Esophagus squamous epithelium (tissue), 5 donors: ENCODE measurements at regions not wholly inside any gene's neighbourhood (a gene's known extent, or its start where the extent isn't known, plus 50 kb on each side); places are given as distances from the start of the nearest gene placed in this dataset.

Experiments used
- DNase-seq: peaks from one replicate; lab custom pipeline; 2025; lab: John Stamatoyannopoulos, UW
- H3K27ac ChIP-seq, 4 donors: fragments of 200-600 bp; sonication (generic); one replicate each; pipeline ENCODE4 v1.5.1; 2016 to 2019; ENCODE audit warnings: mild to moderate bottlenecking in 1 of 4
- H3K27me3 ChIP-seq, 4 donors: fragments of 200-600 bp; sonication (generic); 1 replicate in 3 of 4; 2 replicates in 1 of 4; pipeline versions ENCODE4 v1.5.1 to v1.6.0; 2017 to 2021; ENCODE audit warnings: antibody characterized with exemption in 1 of 4
- H3K36me3 ChIP-seq, 3 donors: fragments of 200-600 bp; sonication (generic); one replicate each; pipeline ENCODE4 v1.5.1; 2016 to 2019
- H3K4me1 ChIP-seq, 3 donors: fragments of 200-600 bp; sonication (generic); one replicate each; pipeline ENCODE4 v1.5.1; 2017 to 2019
- H3K4me3 ChIP-seq, 4 donors: fragments of 200-600 bp; sonication (generic); 1 replicate in 3 of 4; 2 replicates in 1 of 4; pipeline ENCODE4 v1.5.1; 2016 to 2019; ENCODE audit warnings: mild to moderate bottlenecking in 2 of 4, moderate library complexity in 1 of 4
- H3K9me3 ChIP-seq, 3 donors: fragments of 200-600 bp; sonication (generic); one replicate each; pipeline ENCODE4 v1.5.1; 2016 to 2019
- POLR2A ChIP-seq, 4 donors: fragments of 450-650 bp; IDR thresholded peaks; one replicate each; pipeline ENCODE4 v1.6.1; 2017; ENCODE audit warnings: antibody characterized with exemption in 4 of 4, mild to moderate bottlenecking in 4 of 4, moderate library complexity in 3 of 4
- whole genome bisulfite sequencing, 2 donors: methylation state at CpG; one replicate each; pipeline ENCODE4 v1.1.5; 2018; 5-methylcytosine and 5-hydroxymethylcytosine counted together
- intact Hi-C: fragments of 100-400 bp; cut with DNase I; formaldehyde crosslinking; loops from one replicate; pipeline ENCODE4 v1.15.0; 2022
- TF ChIP-seq, protein P1 (sequence below), 6 experiments: fragments of 450-650 bp in 4 of 6; fragments of 200-600 bp in 2 of 6; sonication (generic) in 2 of 6; IDR thresholded peaks; one replicate each; pipeline ENCODE4 v1.5.1; 2016 to 2019; ENCODE audit warnings: antibody characterized with exemption in 6 of 6, mild to moderate bottlenecking in 4 of 6, moderate library complexity in 4 of 6
- donor health status: DM: yes; HTN: yes; CAD: no.

DNA sequence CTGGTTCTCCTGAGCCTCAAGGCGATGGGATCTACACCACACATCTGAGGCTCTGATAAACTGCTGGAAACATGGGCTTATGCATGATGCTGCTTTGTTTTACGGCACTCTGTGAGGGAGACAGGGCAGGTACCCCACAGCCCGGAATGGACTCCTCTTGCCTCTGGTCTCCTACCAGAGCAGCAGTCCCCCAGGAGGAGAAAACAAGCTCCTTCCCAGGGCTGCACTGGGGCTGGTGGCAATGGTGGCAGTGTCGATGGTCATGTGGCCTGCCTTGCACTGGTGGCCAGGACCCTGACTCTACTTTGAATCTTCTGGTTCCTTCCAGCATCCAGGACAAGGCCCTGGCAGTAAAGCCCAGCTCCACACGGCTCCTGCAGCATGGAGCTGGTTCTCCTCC lies 79.4 kb downstream of the TOMM20 start:
- WGBS, 2 donors = 78 to 91% methylated on average over 3 to 4 of the region's 5 CpGs
- Histone ChIP-seq H3K27ac (peak overlapping the region; percentile 73 to 95 (median 88)), H3K36me3 (no peaks in the 10 kb centered on the region)

DNA sequence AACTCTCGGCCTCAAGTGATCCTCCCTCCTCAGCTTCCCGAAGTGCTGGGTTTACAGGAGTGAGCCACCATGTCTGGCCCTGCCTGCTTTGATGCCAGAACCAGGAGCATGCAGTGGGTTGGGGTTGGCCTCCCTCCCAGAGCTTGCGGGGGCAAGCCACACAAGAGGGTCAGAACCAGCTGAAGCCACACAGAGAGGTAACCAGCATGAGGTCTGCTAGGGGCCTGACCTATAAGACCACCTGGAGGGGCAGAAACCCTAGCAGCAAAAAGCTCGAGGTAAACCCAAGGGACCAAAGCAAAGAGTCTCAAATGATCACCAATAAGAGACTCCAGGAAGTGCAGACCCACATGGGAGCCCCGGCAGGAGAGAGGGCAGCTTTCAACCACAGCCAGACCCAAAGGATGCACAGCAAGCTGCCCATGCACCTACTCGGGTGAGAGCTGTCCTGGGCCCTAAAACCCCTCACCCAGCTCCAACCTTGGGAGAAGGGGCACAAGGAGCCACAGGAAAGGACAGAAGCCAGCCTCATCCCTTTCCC lies 81.2 kb downstream of the TOMM20 start:
- WGBS, 2 donors = 68 to 88% methylated on average over 4 of the region's 6 CpGs
- TF ChIP-seq, protein P1, sequence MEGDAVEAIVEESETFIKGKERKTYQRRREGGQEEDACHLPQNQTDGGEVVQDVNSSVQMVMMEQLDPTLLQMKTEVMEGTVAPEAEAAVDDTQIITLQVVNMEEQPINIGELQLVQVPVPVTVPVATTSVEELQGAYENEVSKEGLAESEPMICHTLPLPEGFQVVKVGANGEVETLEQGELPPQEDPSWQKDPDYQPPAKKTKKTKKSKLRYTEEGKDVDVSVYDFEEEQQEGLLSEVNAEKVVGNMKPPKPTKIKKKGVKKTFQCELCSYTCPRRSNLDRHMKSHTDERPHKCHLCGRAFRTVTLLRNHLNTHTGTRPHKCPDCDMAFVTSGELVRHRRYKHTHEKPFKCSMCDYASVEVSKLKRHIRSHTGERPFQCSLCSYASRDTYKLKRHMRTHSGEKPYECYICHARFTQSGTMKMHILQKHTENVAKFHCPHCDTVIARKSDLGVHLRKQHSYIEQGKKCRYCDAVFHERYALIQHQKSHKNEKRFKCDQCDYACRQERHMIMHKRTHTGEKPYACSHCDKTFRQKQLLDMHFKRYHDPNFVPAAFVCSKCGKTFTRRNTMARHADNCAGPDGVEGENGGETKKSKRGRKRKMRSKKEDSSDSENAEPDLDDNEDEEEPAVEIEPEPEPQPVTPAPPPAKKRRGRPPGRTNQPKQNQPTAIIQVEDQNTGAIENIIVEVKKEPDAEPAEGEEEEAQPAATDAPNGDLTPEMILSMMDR (IDR thresholded peaks at IDR 0.05) = no peak
- no peak for TF ChIP-seq POLR2A (IDR thresholded peaks at IDR 0.05)
- DNase-seq = no peak

More for the DNA sequence above, 79.4 kb downstream of the TOMM20 start:
- Histone ChIP-seq H3K9me3 (no peaks in the 10 kb centered on the region), H3K4me3 (no peak overlapping the region), H3K4me1 (peaks cover 0 to 31% (median 16%) of the 10 kb centered on the region in 3 donors), H3K27me3 (no peaks in the 10 kb centered on the region)
- DNase-seq = no peak
- intact Hi-C loops = no loop called here
- TF ChIP-seq, protein P1 (IDR thresholded peaks at IDR 0.05) = no peak
- TF ChIP-seq POLR2A (IDR thresholded peaks at IDR 0.05) = no peak

DNA sequence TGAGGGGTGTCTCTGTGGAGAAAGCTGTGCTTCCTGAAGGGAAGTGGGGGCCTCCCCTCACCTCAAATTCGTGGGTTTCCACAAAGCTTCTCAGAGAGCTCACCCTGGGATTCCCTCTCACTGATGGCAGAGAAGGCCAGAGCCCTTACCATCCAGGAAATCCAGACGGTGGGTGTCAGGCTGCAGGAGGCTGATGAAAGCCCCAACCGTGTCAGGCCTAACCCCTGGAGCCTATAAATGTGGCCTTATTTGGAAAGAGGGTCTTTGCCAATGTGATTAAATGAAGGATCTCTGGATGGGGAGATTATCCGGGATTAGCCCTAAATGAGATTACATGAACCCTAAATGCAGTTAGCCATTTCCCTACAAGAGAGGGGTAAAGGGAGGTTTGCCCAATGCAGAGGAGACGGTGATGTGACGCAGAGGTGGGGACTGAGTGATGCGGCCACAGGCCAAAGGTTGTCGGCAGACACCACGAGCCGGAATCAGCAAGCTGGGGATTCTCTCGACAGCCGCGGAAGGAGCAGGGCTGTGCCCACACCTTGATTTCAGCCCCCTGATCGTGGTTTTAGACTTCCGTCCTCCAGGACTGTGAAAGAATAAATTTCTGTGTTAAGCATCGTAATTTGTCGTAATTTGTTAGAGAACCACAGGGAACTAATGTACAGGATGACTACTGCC lies 82.6 kb downstream of the TOMM20 start:
- DNase-seq = no peak
- Histone ChIP-seq H3K27me3 (no peaks in the 10 kb centered on the region), H3K27ac (peak overlapping the region in 2 of 4 donors; percentile 20 to 88), H3K9me3 (no peaks in the 10 kb centered on the region), H3K4me1 (peaks cover 0 to 21% (median 12%) of the 10 kb centered on the region in 3 donors), H3K36me3 (no peaks in the 10 kb centered on the region), H3K4me3 (no peak overlapping the region)
- no peak for TF ChIP-seq POLR2A (IDR thresholded peaks at IDR 0.05)
- TF ChIP-seq, protein P1 (IDR thresholded peaks at IDR 0.05) = no peak
- 85 to 90% methylated on average over 15 to 17 of the region's 17 CpGs for WGBS, 2 donors
- intact Hi-C loops = no loop called here

More for the DNA sequence above, 81.2 kb downstream of the TOMM20 start:
- no peaks in the 10 kb centered on the region for H3K36me3 ChIP-seq
- peak overlapping the region; percentile 73 to 95 (median 88) for H3K27ac ChIP-seq
- no peaks in the 10 kb centered on the region for H3K9me3 ChIP-seq
- H3K4me3 ChIP-seq = peak overlapping the region in 1 of 4 donors; percentile 39
- no peaks in the 10 kb centered on the region for H3K27me3 ChIP-seq
- peaks cover 0 to 29% (median 16%) of the 10 kb centered on the region in 3 donors for H3K4me1 ChIP-seq
- intact Hi-C loops = no loop called here

DNA sequence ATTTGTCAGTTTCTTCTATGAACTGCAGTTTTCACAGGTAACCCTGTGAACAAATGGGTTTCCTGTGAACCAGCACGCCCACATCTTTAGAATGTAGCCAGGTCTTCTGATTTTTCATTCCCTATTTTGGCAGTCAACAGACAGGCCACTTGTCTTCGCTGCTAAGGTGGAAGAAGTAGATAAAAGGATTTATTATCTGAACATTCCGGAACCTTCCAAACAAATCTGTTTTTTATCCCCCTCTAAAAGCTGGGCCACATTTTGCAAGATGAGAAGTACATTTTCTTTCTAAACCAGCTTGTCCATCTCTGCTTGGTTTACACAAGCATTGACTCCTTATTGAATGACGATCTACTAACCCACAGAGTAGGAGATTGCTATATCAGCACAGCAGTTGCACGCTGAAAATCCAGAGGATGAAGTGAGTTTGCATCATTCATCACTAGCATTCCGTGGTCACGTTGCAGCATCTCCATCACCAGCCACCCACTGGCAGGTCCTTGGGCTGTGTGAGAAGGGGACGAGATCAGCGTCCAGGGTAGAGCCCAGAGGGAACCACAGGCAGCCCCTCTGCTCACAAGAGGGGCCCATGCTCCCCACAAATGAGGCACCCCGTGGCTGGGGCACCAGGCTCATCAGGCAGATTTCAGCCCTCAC lies 83.5 kb downstream of the TOMM20 start:
- Histone ChIP-seq H3K9me3 (no peaks in the 10 kb centered on the region), H3K27ac (no peak overlapping the region), H3K4me1 (peaks cover 0 to 18% (median 12%) of the 10 kb centered on the region in 3 donors), H3K27me3 (no peaks in the 10 kb centered on the region), H3K36me3 (no peaks in the 10 kb centered on the region), H3K4me3 (no peak overlapping the region)
- 80 to 82% methylated on average over 8 to 10 of the region's 10 CpGs for WGBS, 2 donors
- intact Hi-C loops = no loop called here
- TF ChIP-seq, protein P1 (IDR thresholded peaks at IDR 0.05) = no peak
- no peak for TF ChIP-seq POLR2A (IDR thresholded peaks at IDR 0.05)
- no peak for DNase-seq

DNA sequence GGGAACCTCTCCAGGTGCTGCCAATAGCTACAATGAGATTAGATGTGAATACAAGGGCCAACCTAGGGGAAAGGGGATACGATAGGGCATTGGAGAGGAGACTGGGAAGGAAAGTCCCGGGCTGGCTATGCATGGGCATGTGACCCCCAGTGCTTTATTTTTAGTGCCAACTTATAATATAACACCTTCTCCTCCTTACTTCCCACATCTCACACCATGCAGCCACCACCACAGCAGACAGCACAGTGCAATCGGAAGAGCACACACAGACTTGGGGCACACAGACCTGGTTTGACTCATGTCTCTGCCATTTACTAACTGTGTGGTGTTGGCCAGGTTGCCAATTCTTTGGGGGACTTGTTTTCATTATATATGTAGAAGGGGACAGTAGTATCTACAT lies 85.4 kb downstream of the TOMM20 start:
- Histone ChIP-seq H3K4me3 (no peak overlapping the region), H3K4me1 (peaks cover 0 to 15% (median 8%) of the 10 kb centered on the region in 3 donors), H3K36me3 (no peaks in the 10 kb centered on the region), H3K27ac (no peak overlapping the region), H3K27me3 (no peaks in the 10 kb centered on the region), H3K9me3 (no peaks in the 10 kb centered on the region)
- TF ChIP-seq, protein P1 (IDR thresholded peaks at IDR 0.05) = no peak
- no peak for TF ChIP-seq POLR2A (IDR thresholded peaks at IDR 0.05)
- WGBS, 2 donors = 95% methylated on average over 3 of the region's 3 CpGs
- DNase-seq = no peak
- intact Hi-C loops = no loop called here
